GM19238 (cell line): ENCODE measurements at regions not wholly inside any gene's neighbourhood (a gene's known extent, or its start where the extent isn't known, plus 50 kb on each side); places are given as distances from the start of the nearest gene placed in this dataset.
"Not testable (repeated sequence)": the region's sequence is repeated elsewhere in the genome, so short reads cannot be mapped to it uniquely, and the experiment has no call there.

Experiments
- DNase-seq: peaks from one replicate; pipeline ENCODE4 v3.0.0; 2011; ENCODE audit warnings: low spot score; ENCODE audit not compliant: insufficient read length

DNA sequence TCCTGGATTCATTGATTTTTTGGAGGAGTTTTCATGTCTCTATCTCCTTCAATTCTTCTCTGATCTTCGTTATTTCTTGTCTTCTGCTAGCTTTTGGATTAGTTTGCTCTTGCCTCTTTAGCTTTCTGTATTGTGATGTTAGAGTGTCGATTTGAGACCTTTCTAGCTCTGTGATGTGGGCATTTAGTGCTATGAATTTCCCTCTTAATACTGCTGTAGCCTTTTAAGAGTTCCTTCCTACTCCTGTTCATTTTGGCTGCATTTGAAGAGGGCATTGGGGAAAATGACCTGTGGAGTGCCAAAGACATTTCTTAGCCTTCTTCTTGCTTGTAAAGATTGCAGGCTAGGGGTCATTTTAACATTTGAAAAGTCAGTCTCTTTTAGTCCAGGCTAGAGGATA lies 463.8 kb upstream of the GCFC2 start:
- no peak for DNase-seq

DNA sequence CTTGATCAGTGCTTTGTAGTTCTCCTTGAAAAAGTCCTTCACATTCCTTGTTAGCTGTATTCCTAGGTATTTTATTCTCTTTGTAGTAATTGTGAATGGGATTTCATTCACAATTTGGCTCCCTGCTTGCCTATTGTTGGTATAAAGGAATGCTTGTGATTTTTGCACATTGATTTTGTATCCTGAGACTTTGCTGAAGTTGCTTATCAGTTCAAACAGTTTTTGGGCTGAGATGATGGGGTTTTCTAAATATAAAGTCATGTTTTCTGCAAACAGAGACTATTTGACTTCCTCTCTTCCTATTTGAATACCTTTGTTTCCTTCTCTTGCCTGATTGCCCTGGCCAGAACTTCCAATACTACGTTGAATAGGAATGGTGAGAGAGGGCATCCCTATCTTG lies 462.5 kb upstream of the GCFC2 start:
- DNase-seq: not testable (repeated sequence)

DNA sequence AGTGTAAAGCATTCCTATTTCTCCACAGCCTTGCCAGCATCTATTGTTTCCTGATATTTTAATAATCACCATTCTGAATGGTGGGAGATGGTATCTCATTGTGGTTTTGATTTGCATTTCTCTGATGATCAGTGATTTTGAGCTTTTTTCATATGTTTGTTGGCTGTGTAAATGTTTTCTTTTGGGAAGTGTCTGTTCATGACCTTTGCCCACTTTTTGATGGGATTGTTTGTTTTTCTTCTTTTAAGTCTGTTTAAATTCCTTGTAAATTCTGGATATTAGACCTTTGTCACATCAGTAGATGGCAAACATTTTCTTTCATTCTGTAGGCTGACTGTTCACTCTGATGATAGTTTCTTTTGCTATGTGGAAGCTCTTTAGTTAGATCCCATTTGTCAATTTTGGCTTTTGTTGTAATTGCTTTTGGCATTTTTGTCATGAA lies 461.5 kb upstream of the GCFC2 start:
- DNase-seq: not testable (repeated sequence)

DNA sequence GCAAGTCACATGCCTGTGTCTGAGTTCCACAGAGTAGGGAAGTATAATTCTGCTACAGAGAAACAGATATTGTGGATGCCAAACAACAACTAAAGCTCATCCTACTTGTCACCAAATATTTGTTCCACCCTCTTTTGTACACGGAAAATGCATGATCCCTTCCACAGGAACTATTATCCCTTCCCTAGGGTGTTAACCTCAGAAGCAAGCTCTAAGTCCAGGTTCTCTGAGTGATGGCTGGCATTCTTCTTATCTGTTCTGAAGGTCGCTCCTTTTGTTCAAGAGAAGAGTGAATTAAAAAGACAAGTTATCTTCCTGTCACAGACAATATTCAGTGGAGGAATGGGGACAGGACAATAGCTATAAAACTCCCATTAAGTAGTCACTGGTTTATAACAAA lies 460.1 kb upstream of the GCFC2 start:
- no peak for DNase-seq

DNA sequence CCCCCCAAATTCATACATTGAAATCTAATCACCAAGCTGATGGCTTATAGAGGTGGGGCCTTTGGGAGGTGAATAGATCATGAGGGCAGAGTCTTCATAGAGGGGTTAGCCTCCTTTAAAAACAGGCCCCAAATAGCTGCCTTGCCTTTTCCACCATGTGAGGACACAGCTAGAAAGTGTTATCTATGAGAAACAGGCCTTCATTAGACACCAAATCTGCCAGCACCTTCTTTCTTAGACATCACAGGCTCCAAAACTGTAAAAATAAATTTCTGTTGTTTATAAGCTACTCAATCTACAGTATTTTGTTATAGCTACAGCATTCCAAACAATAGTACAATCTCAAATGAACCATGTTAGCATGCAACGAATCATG lies 459.3 kb upstream of the GCFC2 start:
- no peak for DNase-seq

DNA sequence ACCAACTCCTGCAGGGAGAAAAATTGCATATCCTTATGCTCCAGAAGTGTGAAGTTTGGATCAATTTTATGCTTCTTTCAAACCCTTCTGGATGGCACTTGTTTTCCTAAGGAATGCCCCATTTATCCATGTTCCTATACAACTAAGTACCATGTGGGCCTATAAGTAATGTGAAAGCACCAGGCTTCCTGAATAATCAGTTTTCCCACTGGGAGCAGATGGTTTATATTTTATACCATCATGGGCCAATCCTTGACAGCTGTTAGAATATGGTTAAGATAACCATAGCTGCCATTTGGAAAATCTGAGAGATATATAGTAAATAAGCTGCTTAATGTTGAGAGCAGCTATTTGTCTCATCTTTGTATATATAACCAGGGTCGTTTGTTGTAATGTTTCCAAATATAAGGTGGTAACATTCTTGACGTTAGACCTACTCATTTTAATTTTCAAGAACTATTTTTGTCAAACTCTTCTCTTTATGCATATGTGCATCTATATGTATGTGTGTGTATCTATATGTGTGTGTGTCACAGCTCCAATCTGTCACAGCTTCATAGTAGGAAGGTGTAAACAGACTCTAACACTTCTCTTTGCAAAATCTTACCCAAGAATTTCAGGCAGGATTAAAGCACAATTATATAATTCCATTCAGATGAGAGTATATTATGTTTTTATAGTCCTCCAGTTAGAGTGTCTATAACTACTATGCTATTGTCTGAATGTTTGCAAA lies 458.7 kb upstream of the GCFC2 start:
- no peak for DNase-seq

DNA sequence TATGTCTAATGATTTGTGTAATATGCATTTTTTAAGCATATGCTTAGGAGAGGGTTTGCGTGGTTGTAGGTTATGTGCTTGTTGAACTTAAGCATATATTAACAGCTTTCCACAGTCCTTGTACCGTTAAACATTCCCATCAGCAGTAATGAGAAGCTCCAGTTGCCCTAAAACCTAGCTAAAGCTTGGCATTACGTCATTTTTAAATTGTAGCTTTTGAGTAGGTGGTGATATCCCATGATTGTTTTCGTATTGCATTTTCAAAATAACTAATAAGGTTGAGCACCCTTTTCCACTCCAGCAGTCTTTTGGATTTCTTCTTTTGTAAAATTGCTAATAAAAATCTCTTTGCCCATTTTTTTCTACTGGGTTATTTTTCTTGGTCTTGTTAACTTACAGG lies 453.1 kb upstream of the GCFC2 start:
- no peak for DNase-seq

DNA sequence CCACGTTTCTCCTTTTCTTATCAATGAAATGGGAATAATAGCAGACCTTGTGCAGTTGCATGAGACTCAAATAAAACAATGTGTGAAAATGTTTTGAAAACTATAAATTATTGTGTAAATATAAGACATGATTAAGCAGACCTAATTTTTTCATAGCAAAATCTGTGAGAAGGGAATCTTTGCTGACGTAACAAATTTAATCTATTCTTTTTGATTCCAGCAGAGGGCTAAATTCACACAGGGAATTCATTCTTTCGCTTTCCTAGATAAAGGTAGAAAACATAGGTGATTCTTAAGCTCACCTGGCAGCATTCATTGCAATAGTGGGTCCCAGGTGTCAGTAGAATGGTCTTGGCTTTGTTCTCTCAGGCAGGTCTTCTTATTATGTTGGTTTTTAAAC lies 450.0 kb upstream of the GCFC2 start:
- DNase-seq: no peak

DNA sequence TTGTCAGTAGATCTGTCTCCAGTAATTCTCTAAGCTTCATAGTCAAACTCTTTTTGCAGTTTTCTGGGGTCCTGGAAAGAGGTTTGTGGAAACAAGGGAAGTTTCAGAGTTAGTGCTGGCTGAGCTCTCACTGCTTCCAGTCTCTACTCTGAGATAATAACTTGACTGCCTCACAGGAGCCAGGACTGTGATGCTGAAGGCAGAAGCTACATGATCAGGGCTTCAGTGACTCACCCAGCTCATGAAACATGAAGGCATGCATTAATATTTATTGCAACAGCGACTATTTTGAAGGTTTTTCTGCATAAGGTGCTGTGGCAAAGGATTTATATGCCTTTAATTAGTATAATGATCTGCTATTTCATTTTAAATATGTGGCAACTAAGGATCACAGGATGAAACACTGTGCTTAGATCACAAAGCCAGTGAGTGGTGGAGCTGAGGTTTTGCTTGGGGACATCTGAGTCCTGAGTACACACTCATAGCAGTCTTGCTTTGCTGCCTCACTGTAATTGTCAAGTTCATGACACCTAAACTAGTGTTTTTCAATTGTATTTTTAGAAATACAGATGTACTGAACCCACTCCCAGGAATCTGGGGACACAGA lies 448.4 kb upstream of the GCFC2 start:
- DNase-seq: no peak

DNA sequence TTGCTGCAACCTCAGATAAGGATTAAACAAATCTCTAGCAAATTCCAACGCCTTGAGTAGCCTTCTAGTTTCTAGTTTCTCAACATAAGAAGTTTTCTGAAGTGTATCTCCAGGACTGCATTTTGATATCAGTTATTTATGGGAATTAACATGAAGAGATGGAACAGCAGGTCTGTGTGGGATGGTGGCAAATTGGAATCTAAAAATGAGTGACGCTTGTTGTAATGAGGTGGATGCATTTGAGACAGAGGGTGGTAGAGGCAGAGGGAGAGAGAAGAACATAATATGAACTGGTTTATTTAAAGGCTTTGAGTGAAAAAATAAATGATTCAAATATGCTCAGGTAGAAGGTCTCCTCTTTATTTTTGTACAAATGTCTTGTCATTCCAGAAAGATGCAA lies 446.8 kb upstream of the GCFC2 start:
- DNase-seq: no peak

DNA sequence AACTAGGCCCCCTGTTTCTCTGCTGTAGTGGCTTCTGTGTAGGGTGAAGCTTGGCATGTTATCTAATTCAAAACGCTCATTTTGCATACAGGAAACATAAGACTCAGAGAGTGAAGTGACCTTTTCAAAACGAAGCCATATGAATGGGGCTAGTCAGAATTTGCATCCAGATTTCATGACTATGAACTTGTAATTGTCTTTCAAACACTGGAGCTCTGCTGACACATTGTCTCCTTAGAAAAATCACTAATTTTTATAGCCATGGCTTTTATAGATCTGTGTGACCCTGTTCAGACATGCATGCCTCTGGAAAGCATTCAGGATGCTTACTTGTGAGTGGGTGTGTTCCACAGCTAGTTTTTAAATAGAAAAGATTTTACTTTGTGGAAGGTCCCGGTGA lies 444.3 kb upstream of the GCFC2 start:
- DNase-seq: no peak

DNA sequence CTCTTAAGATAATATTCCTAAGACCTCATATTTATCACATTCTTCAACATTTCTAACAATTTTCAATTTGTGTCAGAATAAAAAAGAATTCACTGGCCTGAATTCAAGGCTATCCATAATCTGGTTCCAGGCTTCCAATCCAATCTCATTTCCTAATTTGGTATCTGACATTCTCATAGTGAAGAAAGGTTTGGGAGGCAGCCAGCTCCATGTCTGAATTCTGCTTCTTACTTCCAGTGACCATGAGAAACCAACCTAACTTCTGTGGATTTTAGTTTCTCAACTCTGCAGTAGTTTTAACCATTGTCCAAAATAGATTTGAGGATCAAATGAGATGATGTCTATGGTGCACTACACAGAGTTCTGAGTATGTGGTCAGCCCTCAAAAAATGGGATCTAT lies 439.1 kb upstream of the GCFC2 start:
- no peak for DNase-seq

DNA sequence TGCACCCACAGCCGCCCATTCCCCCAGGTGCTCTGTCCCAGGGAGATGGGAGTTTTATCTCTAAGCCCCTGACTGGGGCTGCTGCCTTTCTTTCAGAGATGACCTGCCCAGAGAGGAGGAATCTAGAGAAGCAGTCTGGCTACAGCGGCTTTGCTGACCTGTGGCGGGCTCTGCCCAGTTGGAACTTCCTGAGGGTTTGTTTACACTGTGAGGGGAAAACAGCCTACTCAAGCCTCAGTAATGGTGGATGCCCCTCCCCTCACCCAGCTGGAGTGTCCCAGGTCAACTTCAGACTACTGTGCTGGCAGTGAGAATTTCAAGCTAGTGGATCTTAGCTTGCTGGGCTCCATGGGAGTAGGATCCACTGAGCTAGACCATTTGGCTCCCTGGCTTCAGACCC lies 428.6 kb upstream of the GCFC2 start:
- not testable (repeated sequence) for DNase-seq

DNA sequence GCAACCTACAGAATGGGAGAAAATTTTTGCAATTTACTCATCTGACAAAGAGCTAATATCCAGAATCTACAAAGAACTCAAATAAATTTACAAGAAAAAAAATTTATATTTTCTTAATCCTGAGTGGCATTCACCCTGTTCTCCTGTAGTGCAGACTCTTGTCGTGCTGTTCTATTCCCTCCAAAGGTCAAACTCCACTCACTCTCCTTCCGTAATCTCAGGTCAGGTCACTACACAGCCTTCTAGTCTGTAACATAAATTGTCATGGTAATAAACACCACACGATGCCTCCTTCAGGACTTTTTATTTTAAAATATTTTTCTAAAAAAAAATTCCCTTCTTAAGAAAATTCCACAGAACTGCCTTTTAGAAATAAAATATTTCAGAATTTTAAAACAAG lies 417.9 kb upstream of the GCFC2 start:
- DNase-seq: no peak

DNA sequence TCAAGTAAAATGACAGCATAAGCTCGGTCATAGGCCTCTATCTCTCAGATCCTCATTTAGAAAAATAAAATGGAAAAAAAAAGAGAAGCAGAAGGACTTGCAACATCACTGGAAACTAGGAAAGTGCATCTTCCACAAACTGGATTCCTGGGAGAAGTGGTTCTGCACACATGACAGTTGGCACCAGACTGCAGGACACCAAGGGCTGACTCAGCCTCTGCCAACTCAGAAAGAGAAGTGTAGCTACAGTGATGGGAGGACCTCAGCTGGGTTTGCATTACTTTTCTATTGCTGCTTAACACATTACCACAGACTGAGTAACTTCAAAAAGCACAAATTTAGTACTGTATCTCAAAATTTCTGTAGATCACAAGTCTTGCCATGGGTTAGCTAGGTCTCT lies 409.5 kb upstream of the GCFC2 start:
- DNase-seq: no peak

DNA sequence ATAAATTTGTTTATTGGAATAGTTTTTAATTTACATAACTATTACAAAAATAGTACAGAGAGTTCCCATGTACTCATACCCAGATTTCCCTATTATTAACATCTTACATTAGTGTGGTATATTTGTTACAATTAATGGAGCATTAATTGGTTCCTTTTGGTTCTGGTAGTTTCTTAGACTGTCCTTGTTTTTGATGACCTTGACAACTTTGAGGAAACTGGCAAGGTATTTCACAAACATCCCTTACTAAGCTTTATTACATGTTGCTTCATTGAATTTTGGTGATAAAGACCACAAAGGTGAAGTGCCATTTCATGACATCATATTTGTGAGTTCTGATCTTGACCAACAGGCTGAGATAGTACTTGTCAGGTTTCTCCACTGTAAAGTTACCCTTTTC lies 379.0 kb upstream of the GCFC2 start:
- DNase-seq: no peak

DNA sequence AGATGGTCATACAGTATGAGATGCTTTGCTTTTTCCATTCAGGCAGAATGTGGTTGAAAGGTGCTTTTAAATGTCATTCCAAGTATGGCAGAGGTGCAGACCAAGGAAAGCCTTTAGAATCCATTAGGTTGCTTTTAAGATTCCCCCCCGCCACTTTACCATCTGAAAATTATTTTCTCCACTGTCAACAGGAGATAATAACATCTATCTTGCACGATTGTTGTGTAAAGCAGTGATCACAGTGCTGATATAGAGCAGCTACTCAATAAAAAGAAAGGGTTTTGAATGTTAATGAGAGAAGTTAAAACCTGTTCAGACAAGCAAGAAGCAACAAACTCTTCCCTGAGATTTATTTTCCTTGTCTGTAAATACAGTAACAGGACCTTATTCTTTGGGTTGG lies 372.5 kb upstream of the GCFC2 start:
- DNase-seq: no peak

DNA sequence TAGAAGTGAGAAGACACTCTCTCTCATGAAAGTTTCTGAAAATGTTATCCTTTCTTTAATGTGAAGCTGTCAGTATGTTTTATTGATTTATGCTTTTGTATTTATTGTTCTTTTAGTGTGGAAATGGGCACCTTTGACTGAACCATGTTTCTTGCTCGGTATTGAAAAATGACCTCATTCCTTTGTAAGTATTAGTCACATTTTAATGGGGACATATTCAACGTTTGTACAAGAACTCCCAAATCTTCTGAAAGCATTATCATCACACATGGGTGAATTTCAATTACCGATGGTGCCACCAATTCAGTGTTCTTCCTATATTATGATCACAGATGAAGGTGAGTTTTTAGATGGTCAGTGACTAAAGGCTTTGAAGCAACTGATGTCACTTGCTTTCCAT lies 371.8 kb upstream of the GCFC2 start:
- no peak for DNase-seq

DNA sequence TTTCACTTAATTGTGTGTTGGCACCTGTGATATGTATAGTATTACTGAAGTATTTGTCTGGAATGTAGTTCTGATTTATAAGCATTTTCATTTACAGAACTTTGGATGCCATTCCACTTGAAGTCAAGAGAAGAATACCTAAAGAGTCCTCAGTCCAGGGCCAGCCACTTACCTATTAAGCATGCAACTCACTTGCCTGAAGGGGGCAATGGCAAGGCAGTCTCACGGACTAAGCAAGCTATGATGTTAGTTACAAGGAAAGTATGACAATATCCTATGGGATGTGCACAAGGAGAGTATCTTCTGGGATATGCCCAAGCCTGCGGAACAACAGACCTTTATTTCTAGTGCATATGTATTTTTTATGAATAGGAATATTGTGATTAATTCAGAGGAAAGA lies 369.4 kb upstream of the GCFC2 start:
- DNase-seq: no peak

DNA sequence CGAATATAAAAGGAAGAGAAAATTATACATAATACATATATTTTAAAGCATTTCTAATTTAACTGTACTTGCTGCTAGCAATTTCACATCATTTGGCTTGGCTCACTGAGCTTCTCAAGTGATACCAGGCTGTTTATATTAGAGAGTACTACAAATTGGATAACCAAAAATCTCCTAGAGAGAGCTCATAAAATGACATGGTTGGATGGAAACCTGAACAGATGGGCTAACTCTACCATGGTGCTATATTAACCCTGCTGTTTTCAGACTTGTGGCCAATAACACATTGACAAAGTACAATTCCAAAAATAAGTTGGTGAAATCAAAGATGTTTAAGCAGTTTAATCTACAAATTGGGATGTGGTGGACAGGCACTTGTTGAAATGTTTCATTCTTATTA lies 364.4 kb upstream of the GCFC2 start:
- DNase-seq: no peak

DNA sequence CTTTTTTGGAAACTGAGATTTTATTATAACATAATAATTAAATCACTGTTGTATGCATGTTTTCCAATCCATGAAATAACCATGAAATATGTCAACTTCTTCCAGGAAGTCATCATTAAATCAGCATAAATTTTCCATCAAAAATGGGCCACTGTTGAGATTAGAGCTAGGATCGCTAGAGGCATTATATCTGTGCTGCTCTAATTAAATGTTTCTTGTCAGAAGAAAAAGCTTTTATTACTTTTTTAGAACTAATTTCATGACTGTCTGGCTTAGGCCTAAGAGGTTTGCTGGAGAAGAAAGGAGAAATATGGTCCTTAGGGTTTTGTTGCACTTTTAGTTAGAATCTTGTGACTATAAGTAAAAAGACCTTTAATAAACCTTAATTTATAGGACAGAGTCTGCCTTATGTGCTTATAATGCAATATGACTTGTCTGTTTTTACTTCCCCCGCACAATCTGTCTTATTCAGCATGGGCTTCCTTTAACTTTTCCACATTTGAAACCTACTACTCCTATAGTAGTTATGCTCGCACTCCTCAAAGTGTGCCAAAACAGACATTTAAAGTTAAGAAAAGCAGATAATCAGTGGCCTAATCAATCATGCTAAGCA lies 363.4 kb upstream of the GCFC2 start:
- DNase-seq: no peak

DNA sequence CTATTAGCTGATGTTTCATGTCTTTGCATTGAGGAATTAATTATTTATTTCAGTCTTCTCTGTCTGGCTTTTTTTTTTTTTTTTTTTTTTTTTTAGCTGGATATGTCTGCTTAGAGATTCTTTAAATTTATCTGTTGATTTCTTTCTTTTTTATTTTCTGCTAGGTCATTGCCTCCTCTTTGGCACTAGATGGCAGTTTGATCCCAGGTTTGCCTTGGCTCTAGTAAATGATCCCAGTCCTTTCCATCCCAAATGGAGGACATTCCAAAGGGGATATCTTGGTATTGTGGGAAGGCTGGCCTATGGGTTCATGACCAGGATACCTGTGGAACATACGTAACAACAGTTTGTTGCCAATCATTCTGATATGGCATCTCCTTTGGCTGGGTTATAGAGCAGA lies 339.5 kb upstream of the GCFC2 start:
- DNase-seq: no peak

DNA sequence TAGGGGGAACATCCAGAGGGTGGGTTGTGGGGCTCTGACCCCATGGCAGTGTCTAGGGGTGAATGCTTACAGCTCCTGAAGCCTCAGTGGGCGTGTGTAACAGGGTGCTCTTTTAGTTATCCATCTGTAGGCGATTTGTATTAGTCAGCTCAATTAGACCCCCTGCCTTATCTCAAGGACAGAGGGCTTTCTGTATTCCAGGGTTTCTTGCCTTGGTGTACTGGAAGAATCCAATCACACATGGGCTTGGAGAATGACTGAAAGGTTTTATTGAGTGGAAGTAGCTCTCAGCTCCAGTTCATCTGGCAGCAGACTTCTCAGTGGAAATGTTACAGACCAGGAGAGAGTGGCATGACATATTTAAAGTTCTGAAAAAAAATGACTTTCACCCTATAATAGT lies 334.0 kb upstream of the GCFC2 start:
- no peak for DNase-seq
